ENCODE measurements at regions not wholly inside any gene's neighbourhood (a gene's known extent, or its start where the extent isn't known, plus 50 kb on each side); places are given as distances from the start of the nearest gene placed in this dataset.

DNA sequence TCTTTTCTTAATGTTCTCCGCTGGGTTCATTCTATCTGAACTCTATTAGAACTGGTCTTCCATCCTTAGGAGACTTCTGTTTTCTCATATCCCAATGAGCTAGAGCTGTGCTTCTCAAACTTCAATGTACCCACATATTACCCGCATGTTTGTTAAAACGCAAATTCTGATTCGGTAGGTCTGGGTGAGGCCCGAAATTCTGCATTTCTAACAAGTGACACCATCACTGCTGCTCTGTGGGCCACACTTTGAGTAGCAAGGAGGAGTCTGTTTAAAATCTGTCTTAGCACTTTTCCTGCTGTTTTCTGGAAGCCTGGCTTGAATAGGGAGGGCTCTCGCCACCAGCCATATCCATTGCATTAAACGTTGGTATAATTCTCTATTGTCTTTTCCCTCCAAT is 151.9 kb upstream of the CLINT1 start:
- TF ChIP-seq CTCF (IDR thresholded peaks at IDR 0.05; ENCODE audit: low read length), result no peak
- TF ChIP-seq EZH2 (IDR thresholded peaks at IDR 0.05; ENCODE audit: borderline replicate concordance, low read length), result no peak
